ENCODE measurements at regions not wholly inside any gene's neighbourhood (a gene's known extent, or its start where the extent isn't known, plus 50 kb on each side); places are given as distances from the start of the nearest gene placed in this dataset.
"Not testable (repeated sequence)": the region's sequence is repeated elsewhere in the genome, so short reads cannot be mapped to it uniquely, and the experiment has no call there.

DNA sequence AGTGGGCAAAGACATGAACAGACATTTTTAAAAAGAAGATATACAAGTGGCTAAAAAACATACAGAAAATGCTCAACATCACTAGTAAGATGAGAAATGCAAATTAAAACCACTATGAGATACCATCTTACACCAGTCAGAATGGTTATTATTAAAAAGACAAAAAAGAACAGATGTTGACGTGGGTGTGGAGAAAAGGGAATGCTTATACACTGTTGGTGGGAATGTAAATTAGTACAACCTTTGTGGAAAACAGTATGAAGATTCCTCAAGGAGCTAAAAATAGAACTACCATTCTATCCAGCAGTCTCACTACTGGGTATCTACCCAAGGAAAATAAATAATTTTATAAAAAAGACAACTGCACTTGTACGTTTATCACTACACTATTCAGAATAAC, 73.9 kb downstream of the EBNA1BP2 start:
- Histone ChIP-seq H3K4me2 (replicated peaks; ENCODE audit: extremely low read depth, low read length, poor library complexity, severe bottlenecking) (no peak overlapping the region), H4K20me1 (ENCODE audit: insufficient read depth, low read length) (no peaks in the 10 kb centered on the region), H3K9me3 (replicated peaks in 1 of 2; ENCODE audit: control insufficient read depth in 1 of 2, insufficient read depth in 1 of 2, low read length in 2 of 2) (peaks cover 10 to 17% of the 10 kb centered on the region in 2 donors), H3K4me3 (replicated peaks in 1 of 3; ENCODE audit: low read depth in 2 of 3, low read length in 3 of 3) (no peak overlapping the region), H3K36me3 (replicated peaks in 1 of 2; ENCODE audit: control insufficient read depth in 1 of 2, insufficient read depth in 2 of 2, low read length in 2 of 2) (no peaks in the 10 kb centered on the region), H3K9ac (ENCODE audit: insufficient read depth, low read length, poor library complexity, severe bottlenecking) (no peak overlapping the region), H3K4me1 (ENCODE audit: control insufficient read depth in 1 of 2, insufficient read depth in 2 of 2, low read length in 2 of 2) (no peaks in the 10 kb centered on the region), H3K79me2 (ENCODE audit: insufficient read depth, low read length) (no peaks in the 10 kb centered on the region), H3K27me3 (ENCODE audit: control insufficient read depth in 2 of 2, insufficient read depth in 2 of 2, low read length in 2 of 2) (no peaks in the 10 kb centered on the region), H3K27ac (ENCODE audit: low read depth in 1 of 2, low read length in 2 of 2) (no peak overlapping the region), H2AFZ (ENCODE audit: insufficient read depth, low read depth, low read length, poor library complexity, severe bottlenecking) (no peak overlapping the region)
- no peaks in the 10 kb centered on the region for H3K36me3 Mint-ChIP-seq
- H3K4me1 Mint-ChIP-seq, result no peaks in the 10 kb centered on the region
- peaks cover 0 to 7% (median 6%) of the 10 kb centered on the region in 3 donors for H3K27me3 Mint-ChIP-seq (ENCODE audit: low read depth in 3 of 3)
- H3K9me3 Mint-ChIP-seq, result peaks cover 7 to 18% (median 12%) of the 10 kb centered on the region in 7 donors
- TF ChIP-seq, protein P1, sequence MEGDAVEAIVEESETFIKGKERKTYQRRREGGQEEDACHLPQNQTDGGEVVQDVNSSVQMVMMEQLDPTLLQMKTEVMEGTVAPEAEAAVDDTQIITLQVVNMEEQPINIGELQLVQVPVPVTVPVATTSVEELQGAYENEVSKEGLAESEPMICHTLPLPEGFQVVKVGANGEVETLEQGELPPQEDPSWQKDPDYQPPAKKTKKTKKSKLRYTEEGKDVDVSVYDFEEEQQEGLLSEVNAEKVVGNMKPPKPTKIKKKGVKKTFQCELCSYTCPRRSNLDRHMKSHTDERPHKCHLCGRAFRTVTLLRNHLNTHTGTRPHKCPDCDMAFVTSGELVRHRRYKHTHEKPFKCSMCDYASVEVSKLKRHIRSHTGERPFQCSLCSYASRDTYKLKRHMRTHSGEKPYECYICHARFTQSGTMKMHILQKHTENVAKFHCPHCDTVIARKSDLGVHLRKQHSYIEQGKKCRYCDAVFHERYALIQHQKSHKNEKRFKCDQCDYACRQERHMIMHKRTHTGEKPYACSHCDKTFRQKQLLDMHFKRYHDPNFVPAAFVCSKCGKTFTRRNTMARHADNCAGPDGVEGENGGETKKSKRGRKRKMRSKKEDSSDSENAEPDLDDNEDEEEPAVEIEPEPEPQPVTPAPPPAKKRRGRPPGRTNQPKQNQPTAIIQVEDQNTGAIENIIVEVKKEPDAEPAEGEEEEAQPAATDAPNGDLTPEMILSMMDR (IDR thresholded peaks at IDR 0.05), result no peak
- no peak overlapping the region for H3K27ac Mint-ChIP-seq
- no CpG with 5 or more reads among the region's 2 CpGs for WGBS (ENCODE audit: insufficient coverage)
- no peak overlapping the region for H3K4me3 Mint-ChIP-seq
- DNase-seq, result no peak
- intact Hi-C loops (cut with micrococcal nuclease), result no loop called here

DNA sequence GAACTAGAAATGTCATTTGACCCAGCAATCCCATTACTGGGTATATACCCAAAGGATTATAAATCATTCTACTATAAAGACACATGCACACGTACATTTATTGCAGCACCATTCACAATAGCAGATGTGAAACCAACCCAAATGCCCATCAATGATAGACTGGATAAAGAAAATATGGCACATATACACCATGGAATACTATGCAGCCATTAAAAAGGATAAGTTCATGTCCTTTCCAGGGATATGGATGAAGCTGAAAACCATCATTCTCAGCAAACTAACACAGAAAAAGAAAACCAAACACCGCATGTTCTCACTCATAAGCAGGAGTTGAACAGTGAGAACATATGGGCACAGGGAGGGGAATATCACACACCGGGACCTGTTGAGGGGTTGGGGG, 75.6 kb downstream of the EBNA1BP2 start:
- H3K79me2 ChIP-seq (ENCODE audit: insufficient read depth, low read length); H4K20me1 ChIP-seq (ENCODE audit: insufficient read depth, low read length); H3K4me2 ChIP-seq (replicated peaks; ENCODE audit: extremely low read depth, low read length, poor library complexity, severe bottlenecking); H3K9me3 ChIP-seq (replicated peaks in 1 of 2; ENCODE audit: control insufficient read depth in 1 of 2, insufficient read depth in 1 of 2, low read length in 2 of 2); H3K27me3 Mint-ChIP-seq (ENCODE audit: low read depth in 3 of 3); H3K4me1 Mint-ChIP-seq; intact Hi-C loops (cut with micrococcal nuclease); H3K9me3 Mint-ChIP-seq; H3K9ac ChIP-seq (ENCODE audit: insufficient read depth, low read length, poor library complexity, severe bottlenecking); H3K36me3 Mint-ChIP-seq; H3K27ac Mint-ChIP-seq; H2AFZ ChIP-seq (ENCODE audit: insufficient read depth, low read depth, low read length, poor library complexity, severe bottlenecking); H3K4me3 ChIP-seq (replicated peaks in 1 of 3; ENCODE audit: low read depth in 2 of 3, low read length in 3 of 3); H3K4me1 ChIP-seq (ENCODE audit: control insufficient read depth in 1 of 2, insufficient read depth in 2 of 2, low read length in 2 of 2); H3K27me3 ChIP-seq (ENCODE audit: control insufficient read depth in 2 of 2, insufficient read depth in 2 of 2, low read length in 2 of 2); H3K36me3 ChIP-seq (replicated peaks in 1 of 2; ENCODE audit: control insufficient read depth in 1 of 2, insufficient read depth in 2 of 2, low read length in 2 of 2); H3K4me3 Mint-ChIP-seq; DNase-seq; H3K27ac ChIP-seq (ENCODE audit: low read depth in 1 of 2, low read length in 2 of 2): not testable (repeated sequence)
- no CpG with 5 or more reads among the region's 3 CpGs for WGBS (ENCODE audit: insufficient coverage)

DNA sequence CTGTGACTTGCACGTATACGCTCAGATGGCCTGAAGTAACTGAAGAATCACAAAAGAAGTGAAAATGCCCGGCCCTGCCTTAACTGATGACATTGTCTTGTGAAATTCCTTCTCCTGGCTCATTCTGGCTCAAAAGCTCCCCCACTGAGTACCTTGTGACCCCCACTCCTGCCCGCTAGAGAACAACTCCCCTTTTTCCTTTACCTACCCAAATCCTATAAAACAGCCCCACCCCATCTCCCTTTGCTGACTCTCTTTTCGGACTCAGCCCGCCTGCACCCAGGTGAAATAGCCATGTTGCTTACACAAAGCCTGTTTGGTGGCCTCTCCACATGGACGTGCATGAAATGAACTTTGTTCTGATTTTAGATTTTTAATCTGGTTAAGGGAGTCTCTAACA, 81.3 kb downstream of the EBNA1BP2 start:
- intact Hi-C loops (cut with micrococcal nuclease); H3K4me3 ChIP-seq (replicated peaks in 1 of 3; ENCODE audit: low read depth in 2 of 3, low read length in 3 of 3); H3K9me3 ChIP-seq (replicated peaks in 1 of 2; ENCODE audit: control insufficient read depth in 1 of 2, insufficient read depth in 1 of 2, low read length in 2 of 2); DNase-seq; H3K36me3 ChIP-seq (replicated peaks in 1 of 2; ENCODE audit: control insufficient read depth in 1 of 2, insufficient read depth in 2 of 2, low read length in 2 of 2); H3K79me2 ChIP-seq (ENCODE audit: insufficient read depth, low read length); H3K27ac Mint-ChIP-seq; H2AFZ ChIP-seq (ENCODE audit: insufficient read depth, low read depth, low read length, poor library complexity, severe bottlenecking); H3K9me3 Mint-ChIP-seq; H3K4me1 ChIP-seq (ENCODE audit: control insufficient read depth in 1 of 2, insufficient read depth in 2 of 2, low read length in 2 of 2); H3K4me1 Mint-ChIP-seq; H3K36me3 Mint-ChIP-seq; H3K4me3 Mint-ChIP-seq; H3K4me2 ChIP-seq (replicated peaks; ENCODE audit: extremely low read depth, low read length, poor library complexity, severe bottlenecking); H4K20me1 ChIP-seq (ENCODE audit: insufficient read depth, low read length); H3K27me3 ChIP-seq (ENCODE audit: control insufficient read depth in 2 of 2, insufficient read depth in 2 of 2, low read length in 2 of 2); H3K9ac ChIP-seq (ENCODE audit: insufficient read depth, low read length, poor library complexity, severe bottlenecking); H3K27ac ChIP-seq (ENCODE audit: low read depth in 1 of 2, low read length in 2 of 2): not testable (repeated sequence)
- 93% methylated on average over 4 of the region's 7 CpGs for WGBS (ENCODE audit: insufficient coverage)
- peaks cover 4 to 12% (median 6%) of the 10 kb centered on the region in 3 donors for H3K27me3 Mint-ChIP-seq (ENCODE audit: low read depth in 3 of 3)

DNA sequence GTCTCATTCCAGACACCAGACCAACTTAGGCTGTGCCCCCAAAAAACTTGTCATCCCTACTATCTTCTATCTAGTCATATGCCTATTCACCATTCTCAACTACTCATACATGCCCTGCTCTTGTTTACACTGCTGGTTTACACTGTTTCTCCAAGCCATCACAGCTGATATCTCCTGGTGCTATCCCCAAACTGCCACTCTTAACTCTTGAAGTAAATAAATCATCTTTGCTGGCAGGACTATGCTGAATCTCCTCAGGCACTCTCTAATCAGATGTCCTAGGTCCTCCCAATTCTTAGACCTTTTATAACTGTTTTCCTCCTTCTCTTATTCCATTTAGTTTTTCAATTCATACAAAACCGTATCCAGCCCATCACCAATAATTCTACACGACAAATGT, 81.9 kb downstream of the EBNA1BP2 start:
- H3K9me3 ChIP-seq (replicated peaks in 1 of 2; ENCODE audit: control insufficient read depth in 1 of 2, insufficient read depth in 1 of 2, low read length in 2 of 2); H3K79me2 ChIP-seq (ENCODE audit: insufficient read depth, low read length); H4K20me1 ChIP-seq (ENCODE audit: insufficient read depth, low read length); H3K4me2 ChIP-seq (replicated peaks; ENCODE audit: extremely low read depth, low read length, poor library complexity, severe bottlenecking); H3K4me1 Mint-ChIP-seq; H3K9ac ChIP-seq (ENCODE audit: insufficient read depth, low read length, poor library complexity, severe bottlenecking); H3K4me1 ChIP-seq (ENCODE audit: control insufficient read depth in 1 of 2, insufficient read depth in 2 of 2, low read length in 2 of 2); H3K27ac ChIP-seq (ENCODE audit: low read depth in 1 of 2, low read length in 2 of 2); H3K4me3 ChIP-seq (replicated peaks in 1 of 3; ENCODE audit: low read depth in 2 of 3, low read length in 3 of 3); H3K36me3 Mint-ChIP-seq; H2AFZ ChIP-seq (ENCODE audit: insufficient read depth, low read depth, low read length, poor library complexity, severe bottlenecking); DNase-seq; intact Hi-C loops (cut with micrococcal nuclease); H3K9me3 Mint-ChIP-seq; H3K27me3 ChIP-seq (ENCODE audit: control insufficient read depth in 2 of 2, insufficient read depth in 2 of 2, low read length in 2 of 2); H3K4me3 Mint-ChIP-seq; H3K36me3 ChIP-seq (replicated peaks in 1 of 2; ENCODE audit: control insufficient read depth in 1 of 2, insufficient read depth in 2 of 2, low read length in 2 of 2): not testable (repeated sequence)
- Mint-ChIP-seq H3K27me3 (ENCODE audit: low read depth in 3 of 3) (peaks cover 4 to 12% (median 4%) of the 10 kb centered on the region in 3 donors), H3K27ac (peak overlapping the region in 1 of 7 donors; percentile 43)
- WGBS (ENCODE audit: insufficient coverage), result no CpG with 5 or more reads among the region's 2 CpGs

All from CD14-positive monocyte (primary cell).